T-helper 2 cell treated with Interferon-gamma antibody and Interleukin-4, amounts not matched to agents 5 μg/mL and 100 μg/mL, for 36 hours (primary cell): ENCODE measurements at regions not wholly inside any gene's neighbourhood (a gene's known extent, or its start where the extent isn't known, plus 50 kb on each side); places are given as distances from the start of the nearest gene placed in this dataset.
"Not testable (repeated sequence)": the region's sequence is repeated elsewhere in the genome, so short reads cannot be mapped to it uniquely, and the experiment has no call there.

Source experiments
- DNase-seq: peaks from one replicate; pipeline ENCODE4 v3.0.0; 2021; ENCODE audit warnings: low spot score
- H3K27ac Mint-ChIP-seq: one replicate; pipeline ENCODE4 v1.8.0; 2021; ENCODE audit warnings: mild to moderate bottlenecking, mixed read lengths
- H3K27me3 Mint-ChIP-seq: one replicate; pipeline ENCODE4 v1.8.0; 2021; ENCODE audit warnings: low read depth, mixed read lengths
- H3K36me3 Mint-ChIP-seq: one replicate; pipeline ENCODE4 v1.8.0; 2021; ENCODE audit warnings: low read depth, mixed read lengths
- H3K4me1 Mint-ChIP-seq: one replicate; pipeline ENCODE4 v1.8.0; 2021; ENCODE audit warnings: low read depth, mixed read lengths
- H3K4me3 Mint-ChIP-seq: one replicate; pipeline ENCODE4 v1.8.0; 2022; ENCODE audit warnings: mild to moderate bottlenecking, moderate library complexity, mixed read lengths
- H3K9me3 Mint-ChIP-seq: one replicate; pipeline ENCODE4 v1.8.0; 2021; ENCODE audit warnings: mixed read lengths

GRCh38 chr12:22796941-22797630 is 172.1 kb downstream of the ETNK1 start:
- H3K4me1 Mint-ChIP-seq, result no peaks in the 10 kb centered on the region
- H3K4me3 Mint-ChIP-seq, result no peak overlapping the region
- no peak for DNase-seq
- peaks cover 4% of the 10 kb centered on the region for H3K27me3 Mint-ChIP-seq
- no peak overlapping the region for H3K27ac Mint-ChIP-seq
- H3K9me3 Mint-ChIP-seq, result no peaks in the 10 kb centered on the region
- no peaks in the 10 kb centered on the region for H3K36me3 Mint-ChIP-seq

DNA sequence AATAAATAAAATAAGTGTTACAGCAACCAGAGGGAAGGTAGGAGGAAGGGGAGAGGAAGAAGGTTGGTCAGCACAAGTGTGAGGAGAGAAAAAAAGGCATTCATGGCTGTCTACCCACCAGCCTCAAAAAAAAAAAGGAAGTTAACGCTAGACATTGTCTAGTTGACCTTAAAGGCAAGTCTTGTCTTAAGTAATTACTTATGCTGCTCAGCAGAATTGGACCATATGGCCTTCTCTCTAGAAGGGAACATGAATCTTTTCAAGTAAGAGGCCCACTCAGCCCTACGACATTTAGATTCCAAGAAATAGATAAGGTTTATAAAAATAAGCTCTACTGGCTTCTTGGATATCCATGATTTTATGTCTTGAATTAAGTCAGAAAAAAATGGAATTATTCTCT is 172.7 kb downstream of the ETNK1 start:
- H3K4me1 Mint-ChIP-seq, result no peaks in the 10 kb centered on the region
- peaks cover 4% of the 10 kb centered on the region for H3K27me3 Mint-ChIP-seq
- no peak overlapping the region for H3K27ac Mint-ChIP-seq
- DNase-seq, result no peak
- no peaks in the 10 kb centered on the region for H3K36me3 Mint-ChIP-seq
- H3K9me3 Mint-ChIP-seq, result no peaks in the 10 kb centered on the region
- H3K4me3 Mint-ChIP-seq, result no peak overlapping the region

DNA sequence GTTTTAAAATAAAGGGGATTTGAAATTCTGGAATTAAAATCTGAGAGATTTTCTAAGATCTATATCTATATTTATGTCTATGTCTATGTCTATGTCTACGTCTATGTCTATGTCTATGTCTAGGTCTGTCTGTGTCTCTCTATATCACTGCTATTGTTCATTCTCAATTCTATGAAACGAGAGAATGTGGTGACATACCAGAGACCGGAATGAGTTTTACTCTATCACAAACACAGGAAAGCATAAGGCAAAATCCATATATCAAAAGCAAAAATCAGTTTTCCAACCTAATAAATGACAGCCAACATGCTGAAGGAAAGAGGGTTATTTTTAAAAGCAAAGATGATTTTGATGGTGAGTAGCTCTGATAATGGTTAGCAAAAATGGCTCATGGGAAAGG is 173.1 kb downstream of the ETNK1 start:
- H3K4me3 Mint-ChIP-seq, result no peak overlapping the region
- H3K9me3 Mint-ChIP-seq, result no peaks in the 10 kb centered on the region
- no peak overlapping the region for H3K27ac Mint-ChIP-seq
- peaks cover 4% of the 10 kb centered on the region for H3K27me3 Mint-ChIP-seq
- H3K4me1 Mint-ChIP-seq, result no peaks in the 10 kb centered on the region
- DNase-seq, result no peak
- H3K36me3 Mint-ChIP-seq, result no peaks in the 10 kb centered on the region

DNA sequence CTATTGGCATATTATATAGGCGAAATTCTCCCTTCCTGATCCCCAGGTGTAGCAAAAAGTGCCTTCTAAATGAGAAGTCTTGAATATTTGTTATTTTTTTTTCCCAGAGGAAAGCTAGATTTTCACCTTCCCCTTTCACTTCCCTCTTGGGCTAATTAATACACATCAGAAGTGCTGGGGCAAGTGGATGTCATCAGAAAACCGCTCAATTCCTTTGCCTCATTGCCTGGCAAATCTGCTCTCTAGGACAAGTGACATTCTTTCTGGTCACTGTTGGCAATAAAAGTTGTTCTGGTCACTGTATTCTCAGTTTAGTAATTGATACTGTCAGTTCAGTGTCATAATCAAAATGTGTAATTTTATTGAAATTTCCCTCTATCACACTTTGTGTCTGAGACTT is 174.5 kb downstream of the ETNK1 start:
- Mint-ChIP-seq H3K27ac (no peak overlapping the region), H3K4me3 (no peak overlapping the region), H3K36me3 (no peaks in the 10 kb centered on the region), H3K27me3 (peaks cover 4% of the 10 kb centered on the region), H3K4me1 (no peaks in the 10 kb centered on the region), H3K9me3 (no peaks in the 10 kb centered on the region)
- no peak for DNase-seq

DNA sequence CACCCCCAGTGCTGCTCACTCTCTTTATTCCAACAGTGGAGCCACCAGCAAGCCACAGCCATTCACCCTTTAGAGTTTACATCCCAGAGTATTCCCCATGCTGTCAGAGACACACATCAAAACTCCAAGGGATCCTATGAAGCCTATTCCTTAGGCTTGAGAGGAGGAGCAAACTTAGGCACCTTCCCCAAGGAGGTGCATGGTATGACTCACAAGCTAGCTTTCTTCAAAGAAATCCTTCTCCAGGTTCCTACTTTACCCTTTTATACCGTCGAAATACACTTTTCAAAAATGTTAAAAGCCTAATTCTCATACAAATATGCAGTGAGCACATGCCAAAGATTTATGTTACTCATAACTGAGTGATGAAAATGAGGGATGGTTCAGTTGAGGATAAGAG is 175.4 kb downstream of the ETNK1 start:
- Mint-ChIP-seq H3K27me3 (peaks cover 4% of the 10 kb centered on the region), H3K4me3 (no peak overlapping the region), H3K9me3 (no peaks in the 10 kb centered on the region), H3K4me1 (no peaks in the 10 kb centered on the region), H3K27ac (no peak overlapping the region), H3K36me3 (no peaks in the 10 kb centered on the region)
- DNase-seq, result no peak

DNA sequence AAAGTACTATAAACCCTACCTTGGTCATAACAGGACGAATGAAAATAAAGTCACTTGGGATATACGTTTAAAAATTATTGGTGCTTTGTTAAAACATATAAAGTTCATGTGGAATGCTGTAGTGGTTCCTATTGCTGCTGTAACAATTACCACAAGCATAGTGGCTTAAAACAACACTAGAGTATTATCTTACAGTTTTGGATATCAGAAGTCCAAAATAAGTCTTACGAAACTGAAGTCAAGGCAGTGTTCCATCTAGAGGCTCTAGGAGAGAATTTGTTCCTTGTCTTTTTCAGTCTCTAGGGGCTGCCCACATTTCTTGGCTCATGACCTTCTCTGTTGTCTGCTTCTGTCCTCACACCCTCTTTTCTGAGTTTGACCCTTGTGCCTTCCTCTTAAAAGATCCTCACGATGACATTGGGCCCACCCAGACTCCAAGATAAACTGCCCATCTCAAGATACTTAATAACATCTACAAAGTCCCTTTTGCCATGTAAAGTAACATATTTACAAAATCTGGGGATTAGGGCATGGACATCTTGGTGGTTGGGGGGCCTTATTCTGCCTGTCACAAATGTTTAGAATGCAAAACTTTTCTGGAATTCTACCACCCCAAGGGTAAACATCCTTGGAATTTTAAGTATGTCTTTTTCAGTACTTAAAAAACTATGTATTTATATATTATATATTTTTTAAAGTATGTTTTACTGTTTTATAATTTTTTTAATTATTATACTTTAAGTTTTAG is 178.1 kb downstream of the ETNK1 start:
- H3K27me3 Mint-ChIP-seq, result peaks cover 4% of the 10 kb centered on the region
- H3K4me3 Mint-ChIP-seq, result no peak overlapping the region
- no peaks in the 10 kb centered on the region for H3K4me1 Mint-ChIP-seq
- DNase-seq, result no peak
- no peaks in the 10 kb centered on the region for H3K9me3 Mint-ChIP-seq
- H3K27ac Mint-ChIP-seq, result no peak overlapping the region
- H3K36me3 Mint-ChIP-seq, result no peaks in the 10 kb centered on the region

- H3K4me3 Mint-ChIP-seq, result no peak overlapping the region
- no peak overlapping the region for H3K27ac Mint-ChIP-seq
- H3K27me3 Mint-ChIP-seq, result peaks cover 4% of the 10 kb centered on the region
- no peaks in the 10 kb centered on the region for H3K9me3 Mint-ChIP-seq
- H3K36me3 Mint-ChIP-seq, result no peaks in the 10 kb centered on the region
- no peak for DNase-seq
- H3K4me1 Mint-ChIP-seq, result no peaks in the 10 kb centered on the region
Observed at GRCh38 chr12:22803725-22804124, 178.8 kb downstream of the ETNK1 start.

DNA sequence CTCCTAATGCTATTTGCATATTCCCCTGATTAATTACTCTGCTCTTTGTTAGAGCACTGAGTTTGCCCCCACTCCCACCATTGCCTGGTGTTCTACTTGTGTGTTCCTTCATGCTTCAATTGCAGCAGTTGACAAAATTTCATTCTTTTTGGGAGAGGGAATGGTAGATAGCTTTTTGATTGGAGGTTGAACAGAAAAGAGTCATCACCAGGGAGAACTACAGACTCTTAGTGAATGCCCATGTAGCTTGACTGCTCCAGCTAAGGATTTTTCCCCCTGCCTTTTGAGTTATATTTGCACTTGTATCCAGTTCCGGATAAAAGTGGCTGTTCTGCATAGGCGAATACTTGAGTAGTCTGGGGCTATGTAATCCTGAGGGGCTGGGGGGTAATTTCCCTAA is 183.9 kb downstream of the ETNK1 start:
- no peak for DNase-seq
- no peak overlapping the region for H3K27ac Mint-ChIP-seq
- H3K27me3 Mint-ChIP-seq, result no peaks in the 10 kb centered on the region
- no peak overlapping the region for H3K4me3 Mint-ChIP-seq
- H3K9me3 Mint-ChIP-seq, result no peaks in the 10 kb centered on the region
- H3K4me1 Mint-ChIP-seq, result no peaks in the 10 kb centered on the region
- no peaks in the 10 kb centered on the region for H3K36me3 Mint-ChIP-seq

DNA sequence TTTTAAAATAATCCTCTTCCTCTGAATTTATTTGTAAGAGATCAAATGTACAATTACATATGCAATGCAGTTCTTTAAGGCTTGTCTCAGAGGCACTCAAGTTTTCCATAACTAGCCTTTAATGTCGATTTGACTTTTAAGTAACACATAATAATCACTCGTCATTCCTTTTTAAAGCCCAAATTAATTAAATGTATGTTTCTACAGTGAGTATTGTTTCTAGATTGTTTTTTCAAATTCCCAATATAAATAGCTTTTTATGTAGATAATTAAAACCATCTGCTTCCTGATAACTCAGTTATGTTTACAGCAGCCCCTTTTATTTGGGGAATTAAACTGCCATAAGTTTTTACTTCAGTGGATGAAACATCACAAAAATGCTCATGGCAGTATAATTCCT is 185.1 kb downstream of the ETNK1 start:
- H3K9me3 Mint-ChIP-seq, result no peaks in the 10 kb centered on the region
- H3K4me1 Mint-ChIP-seq, result no peaks in the 10 kb centered on the region
- H3K27ac Mint-ChIP-seq, result no peak overlapping the region
- H3K4me3 Mint-ChIP-seq, result no peak overlapping the region
- DNase-seq, result no peak
- H3K36me3 Mint-ChIP-seq, result no peaks in the 10 kb centered on the region
- no peaks in the 10 kb centered on the region for H3K27me3 Mint-ChIP-seq

DNA sequence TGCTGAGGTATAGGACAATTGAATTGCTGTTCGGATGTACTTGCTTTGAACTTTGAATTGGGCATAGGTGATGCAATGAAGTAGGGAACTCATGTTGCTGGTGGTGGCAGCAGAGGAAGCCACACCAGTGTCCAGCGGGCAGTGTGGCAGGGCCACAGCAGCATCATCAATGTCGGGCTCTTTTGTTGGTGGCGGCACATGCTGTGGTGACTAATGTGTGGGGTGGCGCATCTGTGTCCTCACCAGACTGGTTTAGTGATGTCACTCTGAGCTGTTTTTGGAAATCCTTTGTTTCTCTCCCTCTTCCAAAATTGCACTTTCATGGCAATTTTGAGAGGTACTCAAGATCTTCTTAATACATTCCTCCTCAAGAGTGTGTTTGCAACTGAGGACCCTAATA is 187.6 kb downstream of the ETNK1 start:
- no peaks in the 10 kb centered on the region for H3K27me3 Mint-ChIP-seq
- DNase-seq, result no peak
- no peak overlapping the region for H3K27ac Mint-ChIP-seq
- H3K9me3 Mint-ChIP-seq, result no peaks in the 10 kb centered on the region
- no peak overlapping the region for H3K4me3 Mint-ChIP-seq
- no peaks in the 10 kb centered on the region for H3K4me1 Mint-ChIP-seq
- H3K36me3 Mint-ChIP-seq, result no peaks in the 10 kb centered on the region

DNA sequence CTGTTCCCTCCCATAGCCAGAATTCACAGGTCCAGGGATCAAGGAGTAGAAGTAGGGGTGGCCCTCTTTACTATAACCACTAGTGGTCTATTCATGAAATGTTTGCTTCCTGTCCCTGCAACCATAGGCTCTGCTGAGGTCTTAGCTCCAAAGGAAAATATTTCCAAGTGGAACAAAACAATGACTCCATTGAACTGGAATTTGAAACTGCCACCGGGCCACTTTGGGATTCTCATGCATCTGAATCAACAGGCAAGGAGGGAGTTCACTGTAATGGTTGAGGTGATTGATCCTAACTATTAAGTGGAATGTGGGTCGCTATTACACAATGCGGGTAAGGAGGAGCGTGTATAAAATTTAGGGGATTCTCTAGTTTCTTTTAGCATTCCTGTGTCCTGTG is 197.0 kb downstream of the ETNK1 start:
- no peak for DNase-seq
- H3K36me3 Mint-ChIP-seq, result no peaks in the 10 kb centered on the region
- no peaks in the 10 kb centered on the region for H3K27me3 Mint-ChIP-seq
- H3K4me1 Mint-ChIP-seq, result no peaks in the 10 kb centered on the region
- no peak overlapping the region for H3K27ac Mint-ChIP-seq
- no peaks in the 10 kb centered on the region for H3K9me3 Mint-ChIP-seq
- H3K4me3 Mint-ChIP-seq, result no peak overlapping the region

- peaks cover 9% of the 10 kb centered on the region for H3K9me3 Mint-ChIP-seq
- no peaks in the 10 kb centered on the region for H3K27me3 Mint-ChIP-seq
- DNase-seq, result no peak
- no peaks in the 10 kb centered on the region for H3K4me1 Mint-ChIP-seq
- H3K4me3 Mint-ChIP-seq, result no peak overlapping the region
- H3K36me3 Mint-ChIP-seq, result no peaks in the 10 kb centered on the region
- H3K27ac Mint-ChIP-seq, result no peak overlapping the region
Observed at GRCh38 chr12:22826026-22826425, 201.1 kb downstream of the ETNK1 start.

GRCh38 chr12:22826446-22826981 is 201.5 kb downstream of the ETNK1 start:
- H3K36me3 Mint-ChIP-seq, H3K4me1 Mint-ChIP-seq, H3K27ac Mint-ChIP-seq, DNase-seq, H3K27me3 Mint-ChIP-seq, H3K4me3 Mint-ChIP-seq, H3K9me3 Mint-ChIP-seq: not testable (repeated sequence)

DNA sequence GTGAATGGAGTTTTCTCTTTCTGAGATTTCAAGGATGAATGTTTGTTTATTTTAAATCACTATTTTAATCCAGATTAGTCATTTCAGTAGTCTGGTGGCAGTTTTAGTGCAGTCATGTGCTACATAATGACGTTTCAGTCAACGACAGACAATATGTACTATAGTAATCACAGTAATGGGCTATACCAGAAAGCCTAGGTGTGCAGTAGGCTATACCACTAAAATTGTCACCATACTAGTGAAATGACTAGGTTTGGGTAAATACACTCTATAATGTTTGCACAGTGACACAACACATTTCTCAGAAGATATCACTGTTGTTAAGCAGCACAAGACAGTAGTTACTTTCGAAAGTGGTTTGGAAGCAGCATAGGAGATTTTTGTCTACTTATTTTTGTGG is 203.1 kb downstream of the ETNK1 start:
- H3K4me1 Mint-ChIP-seq, result no peaks in the 10 kb centered on the region
- no peak for DNase-seq
- no peaks in the 10 kb centered on the region for H3K27me3 Mint-ChIP-seq
- peaks cover 9% of the 10 kb centered on the region for H3K9me3 Mint-ChIP-seq
- H3K27ac Mint-ChIP-seq, result no peak overlapping the region
- no peak overlapping the region for H3K4me3 Mint-ChIP-seq
- no peaks in the 10 kb centered on the region for H3K36me3 Mint-ChIP-seq
